Activated CD8-positive, alpha-beta T cell treated with anti-CD3 and anti-CD28 coated beads, Interleukin-2, amount 10 ng/mL, durations not matched to agents 7 days and 5 days (primary cell): ENCODE measurements at regions not wholly inside any gene's neighbourhood (a gene's known extent, or its start where the extent isn't known, plus 50 kb on each side); places are given as distances from the start of the nearest gene placed in this dataset.

ENCODE experiments used
- ATAC-seq: fragments of 150-1000 bp; cut with Tn5 transposase; one replicate; pipeline ENCODE4 v1.10.0; 2021; ENCODE audit warnings: moderate library complexity
- CTCF ChIA-PET: fragments of 350-600 bp; sonication (Branson Sonifier 250); formaldehyde crosslinking; loops from one replicate; lab custom pipeline; 2021; ENCODE audit warnings: antibody characterized with exemption; lab: Charles Lee
- POLR2A ChIA-PET: fragments of 350-600 bp; sonication (Branson Sonifier 250); formaldehyde crosslinking; loops from one replicate; lab custom pipeline; 2021; ENCODE audit warnings: antibody characterized with exemption; lab: Charles Lee
- DNase-seq: peaks from one replicate; pipeline ENCODE4 v3.0.0-alpha.2; 2020
- H3K27ac Mint-ChIP-seq: one replicate; pipeline ENCODE4 v1.8.0; 2021; ENCODE audit warnings: mild to moderate bottlenecking, mixed read lengths
- H3K27me3 Mint-ChIP-seq: one replicate; pipeline ENCODE4 v1.8.0; 2021; ENCODE audit warnings: low read depth, mixed read lengths
- H3K36me3 Mint-ChIP-seq: one replicate; pipeline ENCODE4 v1.8.0; 2021; ENCODE audit warnings: low read depth, mixed read lengths
- H3K4me1 Mint-ChIP-seq: one replicate; pipeline ENCODE4 v1.8.0; 2021; ENCODE audit warnings: low read depth, mixed read lengths
- H3K4me3 Mint-ChIP-seq: one replicate; pipeline ENCODE4 v1.8.0; 2021; ENCODE audit warnings: mild to moderate bottlenecking, mixed read lengths
- H3K9me3 Mint-ChIP-seq: one replicate; pipeline ENCODE4 v1.8.0; 2022; ENCODE audit warnings: mixed read lengths; ENCODE audit not compliant: insufficient read depth

GRCh38 chr2:153387203-153387602 lies 91.4 kb downstream of the RPRM start:
- H3K27me3 Mint-ChIP-seq = no peaks in the 10 kb centered on the region

GRCh38 chr2:153386481-153386897 lies 92.1 kb downstream of the RPRM start:
- no peaks in the 10 kb centered on the region for H3K9me3 Mint-ChIP-seq
- DNase-seq (no peak), ATAC-seq (no peak)
- CTCF ChIA-PET = no interaction called here
- no peaks in the 10 kb centered on the region for H3K36me3 Mint-ChIP-seq
- H3K4me3 Mint-ChIP-seq = no peak overlapping the region
- H3K27me3 Mint-ChIP-seq = no peaks in the 10 kb centered on the region
- POLR2A ChIA-PET = no interaction called here
- no peaks in the 10 kb centered on the region for H3K4me1 Mint-ChIP-seq
- no peak overlapping the region for H3K27ac Mint-ChIP-seq

More at GRCh38 chr2:153387203-153387602, 91.4 kb downstream of the RPRM start:
- POLR2A ChIA-PET = no interaction called here
- no peaks in the 10 kb centered on the region for H3K36me3 Mint-ChIP-seq
- no peak overlapping the region for H3K27ac Mint-ChIP-seq
- no peaks in the 10 kb centered on the region for H3K9me3 Mint-ChIP-seq
- no peaks in the 10 kb centered on the region for H3K4me1 Mint-ChIP-seq
- no peak overlapping the region for H3K4me3 Mint-ChIP-seq
- ATAC-seq = no peak
- CTCF ChIA-PET = no interaction called here
- DNase-seq = no peak

- Mint-ChIP-seq H3K9me3 (no peaks in the 10 kb centered on the region), H3K4me3 (no peak overlapping the region), H3K27me3 (no peaks in the 10 kb centered on the region), H3K36me3 (no peaks in the 10 kb centered on the region), H3K27ac (no peak overlapping the region), H3K4me1 (no peaks in the 10 kb centered on the region)
- ChIA-PET POLR2A (no interaction called here), CTCF (no interaction called here)
- DNase-seq (no peak), ATAC-seq (no peak)
Observed at GRCh38 chr2:153373510-153374279, 104.9 kb downstream of the RPRM start.

DNA sequence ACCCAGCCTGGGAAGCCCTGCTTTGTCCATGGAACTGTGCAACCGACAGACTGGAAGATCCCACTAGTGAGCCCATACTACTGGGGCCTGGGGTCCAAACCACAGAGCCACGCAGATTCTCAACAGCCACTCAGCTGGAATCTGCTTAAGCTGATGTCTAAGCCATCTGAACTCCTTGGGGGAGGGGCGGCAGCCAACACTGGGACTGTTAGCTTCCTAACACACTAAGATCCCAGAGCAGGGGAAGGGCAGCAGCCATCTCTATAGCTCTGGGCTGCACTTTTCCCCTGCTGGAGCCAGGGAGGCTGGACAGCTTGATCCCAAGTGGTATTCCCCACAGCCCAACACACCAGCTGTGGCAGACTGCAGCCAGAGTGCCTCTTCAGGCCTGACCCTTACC lies 118.3 kb downstream of the RPRM start:
- CTCF ChIA-PET = no interaction called here
- H3K36me3 Mint-ChIP-seq = no peaks in the 10 kb centered on the region
- ATAC-seq (no peak), DNase-seq (no peak)
- H3K4me3 Mint-ChIP-seq = no peak overlapping the region
- H3K27me3 Mint-ChIP-seq = no peaks in the 10 kb centered on the region
- H3K4me1 Mint-ChIP-seq = no peaks in the 10 kb centered on the region
- no peaks in the 10 kb centered on the region for H3K9me3 Mint-ChIP-seq
- H3K27ac Mint-ChIP-seq = no peak overlapping the region
- POLR2A ChIA-PET = no interaction called here

GRCh38 chr2:153354377-153354776 lies 124.2 kb downstream of the RPRM start:
- DNase-seq (no peak), ATAC-seq (no peak)
- H3K9me3 Mint-ChIP-seq = no peaks in the 10 kb centered on the region
- H3K27me3 Mint-ChIP-seq = no peaks in the 10 kb centered on the region
- no peaks in the 10 kb centered on the region for H3K4me1 Mint-ChIP-seq
- no peak overlapping the region for H3K4me3 Mint-ChIP-seq
- ChIA-PET POLR2A (no interaction called here), CTCF (no interaction called here)
- H3K27ac Mint-ChIP-seq = no peak overlapping the region
- no peaks in the 10 kb centered on the region for H3K36me3 Mint-ChIP-seq

DNA sequence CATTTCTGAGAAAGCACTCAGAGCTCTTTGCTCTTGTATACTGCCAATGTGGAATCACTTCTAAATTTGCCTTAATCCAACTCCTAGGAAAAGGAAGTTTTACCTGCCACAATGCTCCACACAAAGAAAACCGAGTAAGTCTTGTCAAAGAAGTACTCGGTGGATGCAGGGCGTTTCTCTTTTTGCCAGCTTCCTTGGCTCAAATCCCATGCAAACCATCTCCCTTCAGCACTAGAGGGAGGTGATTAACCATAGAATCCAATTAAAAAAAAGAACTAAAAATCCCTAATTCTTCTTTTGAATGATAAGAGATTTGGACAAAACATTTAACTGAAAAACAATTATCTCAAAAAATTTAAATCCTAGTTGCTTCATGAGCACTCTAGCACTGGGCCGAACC lies 129.0 kb downstream of the RPRM start:
- ChIA-PET POLR2A (no interaction called here), CTCF (no interaction called here)
- Mint-ChIP-seq H3K27me3 (no peaks in the 10 kb centered on the region), H3K9me3 (no peaks in the 10 kb centered on the region), H3K4me3 (no peak overlapping the region), H3K36me3 (no peaks in the 10 kb centered on the region), H3K27ac (no peak overlapping the region), H3K4me1 (no peaks in the 10 kb centered on the region)
- no peak for ATAC-seq
- no peak for DNase-seq

GRCh38 chr2:153347818-153348495 lies 130.6 kb downstream of the RPRM start:
- no peaks in the 10 kb centered on the region for H3K36me3 Mint-ChIP-seq
- no peaks in the 10 kb centered on the region for H3K27me3 Mint-ChIP-seq
- no peak overlapping the region for H3K4me3 Mint-ChIP-seq
- H3K9me3 Mint-ChIP-seq = no peaks in the 10 kb centered on the region
- CTCF ChIA-PET = no interaction called here
- ATAC-seq (no peak), DNase-seq (no peak)
- H3K4me1 Mint-ChIP-seq = no peaks in the 10 kb centered on the region
- POLR2A ChIA-PET = no interaction called here
- H3K27ac Mint-ChIP-seq = no peak overlapping the region

DNA sequence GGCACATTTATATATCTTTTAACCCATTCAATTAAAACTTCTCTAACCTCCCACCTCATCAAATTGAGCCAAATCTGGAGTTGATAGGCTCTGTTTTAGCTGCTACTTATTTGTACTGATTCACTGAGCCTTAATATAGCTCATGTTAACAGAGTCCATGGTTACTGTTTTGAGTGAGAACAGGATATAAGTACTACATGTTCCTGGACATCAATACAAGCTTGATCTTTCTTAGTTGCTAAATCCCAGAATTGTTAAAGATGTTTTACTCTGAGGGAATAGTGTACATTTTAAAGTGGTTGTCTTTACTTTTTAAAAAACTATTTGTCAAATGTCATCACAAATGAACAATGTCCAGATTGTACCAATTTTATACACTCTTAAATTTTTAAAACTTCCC lies 157.7 kb downstream of the RPRM start:
- ChIA-PET POLR2A (no interaction called here), CTCF (no interaction called here)
- Mint-ChIP-seq H3K36me3 (no peaks in the 10 kb centered on the region), H3K27me3 (no peaks in the 10 kb centered on the region), H3K9me3 (no peaks in the 10 kb centered on the region), H3K27ac (no peak overlapping the region), H3K4me3 (no peak overlapping the region), H3K4me1 (no peaks in the 10 kb centered on the region)
- no peak for ATAC-seq
- no peak for DNase-seq

GRCh38 chr2:153311432-153311831 lies 167.1 kb downstream of the RPRM start:
- CTCF ChIA-PET = no interaction called here
- Mint-ChIP-seq H3K4me3 (no peak overlapping the region), H3K27ac (no peak overlapping the region)

DNA sequence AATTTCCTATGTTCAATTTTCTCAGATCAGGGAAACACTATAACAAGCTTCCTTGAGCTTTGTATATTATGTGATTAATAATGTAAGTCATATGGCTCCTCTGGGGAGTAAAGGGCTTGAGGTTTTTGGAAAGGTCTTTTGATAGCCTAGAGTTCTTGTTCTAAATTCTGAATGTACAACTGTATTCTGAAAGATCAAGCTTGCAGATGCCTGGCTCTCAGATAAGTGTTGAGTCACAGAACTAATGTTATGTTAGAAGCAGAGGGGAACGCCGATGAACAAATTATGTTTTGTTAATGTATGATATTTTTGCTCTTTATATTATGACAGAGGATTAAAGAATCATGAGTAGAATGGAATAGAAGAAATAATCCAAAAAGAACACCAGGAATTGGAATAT lies 170.1 kb downstream of the RPRM start:
- Mint-ChIP-seq H3K36me3 (no peaks in the 10 kb centered on the region), H3K27ac (no peak overlapping the region), H3K4me1 (no peaks in the 10 kb centered on the region), H3K27me3 (no peaks in the 10 kb centered on the region), H3K4me3 (no peak overlapping the region), H3K9me3 (no peaks in the 10 kb centered on the region)
- CTCF ChIA-PET = interaction anchor here (0.6 kb wide), 1 partner anchor 145 kb away, joined by 3 read pairs; no protein-coding TSS in a partner anchor
- POLR2A ChIA-PET = no interaction called here
- no peak for ATAC-seq
- no peak for DNase-seq

More at GRCh38 chr2:153311432-153311831, 167.1 kb downstream of the RPRM start:
- POLR2A ChIA-PET = no interaction called here
- Mint-ChIP-seq H3K36me3 (no peaks in the 10 kb centered on the region), H3K9me3 (no peaks in the 10 kb centered on the region), H3K4me1 (no peaks in the 10 kb centered on the region), H3K27me3 (no peaks in the 10 kb centered on the region)
- no peak for ATAC-seq
- no peak for DNase-seq

DNA sequence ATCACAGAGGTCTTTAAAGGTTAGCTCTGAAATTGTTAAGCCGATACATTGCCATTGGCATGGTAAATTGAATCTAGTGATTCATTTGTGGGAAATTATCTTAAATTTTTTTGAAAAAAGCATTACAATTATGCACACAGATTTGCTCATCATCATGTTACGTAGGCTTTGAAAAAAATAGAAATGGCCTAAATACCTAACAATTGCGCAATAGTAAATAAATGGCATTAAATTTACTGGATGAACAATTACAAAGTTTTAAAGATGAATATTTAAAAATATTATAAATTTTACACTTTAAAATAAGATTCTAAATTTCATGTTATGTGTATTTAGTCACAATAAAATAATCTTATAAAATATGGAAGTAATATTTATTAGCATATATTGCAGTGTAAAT lies 171.3 kb downstream of the RPRM start:
- ATAC-seq = no peak
- no peak for DNase-seq
- H3K4me1 Mint-ChIP-seq = no peaks in the 10 kb centered on the region
- CTCF ChIA-PET = no interaction called here
- no peak overlapping the region for H3K27ac Mint-ChIP-seq
- H3K4me3 Mint-ChIP-seq = no peak overlapping the region
- POLR2A ChIA-PET = no interaction called here
- H3K27me3 Mint-ChIP-seq = no peaks in the 10 kb centered on the region
- H3K36me3 Mint-ChIP-seq = no peaks in the 10 kb centered on the region
- no peaks in the 10 kb centered on the region for H3K9me3 Mint-ChIP-seq

GRCh38 chr2:153299809-153300208 lies 178.8 kb downstream of the RPRM start:
- no peak overlapping the region for H3K27ac Mint-ChIP-seq
- DNase-seq (no peak), ATAC-seq (no peak)
- no peaks in the 10 kb centered on the region for H3K4me1 Mint-ChIP-seq
- H3K9me3 Mint-ChIP-seq = no peaks in the 10 kb centered on the region
- CTCF ChIA-PET = no interaction called here
- no peaks in the 10 kb centered on the region for H3K36me3 Mint-ChIP-seq
- H3K27me3 Mint-ChIP-seq = no peaks in the 10 kb centered on the region
- H3K4me3 Mint-ChIP-seq = no peak overlapping the region
- POLR2A ChIA-PET = no interaction called here
